Prostate gland (tissue), 2 donors: ENCODE measurements at regions not wholly inside any gene's neighbourhood (a gene's known extent, or its start where the extent isn't known, plus 50 kb on each side); places are given as distances from the start of the nearest gene placed in this dataset.

ENCODE experiments used
- POLR2A ChIP-seq: fragments of 450-650 bp; IDR thresholded peaks from one replicate; pipeline ENCODE4 v1.6.1; 2016; ENCODE audit warnings: antibody characterized with exemption, mild to moderate bottlenecking
- POLR2AphosphoS5 ChIP-seq: sonication (generic); formaldehyde crosslinking; IDR thresholded peaks from one replicate; pipeline ENCODE4 v1.6.1; 2017; ENCODE audit warnings: antibody characterized with exemption
- TF ChIP-seq, protein P1 (sequence below), 4 experiments: fragments of 200-600 bp in 2 of 4; fragments of 450-650 bp in 2 of 4; sonication (generic) in 2 of 4; IDR thresholded peaks; 1 replicate in 3 of 4; 2 replicates in 1 of 4; pipeline ENCODE4 v1.5.1; 2016 to 2019; ENCODE audit warnings: antibody characterized with exemption in 4 of 4, mild to moderate bottlenecking in 2 of 4, moderate library complexity in 2 of 4

DNA sequence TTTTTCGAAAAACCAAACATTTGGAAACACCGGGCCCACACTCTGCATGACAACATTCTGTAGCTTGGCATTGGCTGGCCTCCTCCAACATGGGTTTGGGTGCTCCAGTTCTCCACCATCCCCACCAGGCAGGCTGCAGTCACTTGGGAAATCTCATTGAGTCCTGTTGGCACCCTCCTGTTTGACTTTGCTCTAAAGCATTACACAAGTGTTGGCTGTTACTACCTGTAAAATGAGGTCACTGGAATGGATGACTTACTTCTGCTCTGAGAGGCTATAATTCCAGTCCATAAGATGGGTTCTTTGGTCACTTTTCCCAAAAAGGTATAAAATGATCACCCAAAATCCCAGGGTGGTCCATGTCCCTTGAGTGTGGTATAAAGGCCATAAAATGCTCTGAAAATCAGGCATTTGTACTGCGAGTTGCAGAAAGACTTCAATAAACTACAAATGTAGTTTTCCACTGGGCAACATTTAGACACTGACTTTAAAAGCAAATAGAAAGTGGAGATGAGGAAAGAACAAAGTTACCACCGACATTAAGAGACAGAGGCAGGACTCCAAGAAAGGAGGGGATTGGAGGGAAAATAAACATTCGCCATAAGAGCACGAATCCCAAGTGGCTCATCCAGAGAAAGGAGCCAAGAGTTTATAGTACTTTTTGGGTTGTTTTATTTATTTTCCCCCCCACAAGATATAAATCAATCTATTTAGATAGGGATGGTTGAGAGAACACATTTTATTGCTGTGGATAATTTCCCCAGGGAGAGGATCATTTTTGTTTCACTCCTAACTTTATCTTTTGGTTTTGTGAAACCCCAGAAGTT is 295.1 kb downstream of the TLE1 start:
- TF ChIP-seq POLR2A (no peak), POLR2AphosphoS5 (peak; percentile 72)
- TF ChIP-seq, protein P1, sequence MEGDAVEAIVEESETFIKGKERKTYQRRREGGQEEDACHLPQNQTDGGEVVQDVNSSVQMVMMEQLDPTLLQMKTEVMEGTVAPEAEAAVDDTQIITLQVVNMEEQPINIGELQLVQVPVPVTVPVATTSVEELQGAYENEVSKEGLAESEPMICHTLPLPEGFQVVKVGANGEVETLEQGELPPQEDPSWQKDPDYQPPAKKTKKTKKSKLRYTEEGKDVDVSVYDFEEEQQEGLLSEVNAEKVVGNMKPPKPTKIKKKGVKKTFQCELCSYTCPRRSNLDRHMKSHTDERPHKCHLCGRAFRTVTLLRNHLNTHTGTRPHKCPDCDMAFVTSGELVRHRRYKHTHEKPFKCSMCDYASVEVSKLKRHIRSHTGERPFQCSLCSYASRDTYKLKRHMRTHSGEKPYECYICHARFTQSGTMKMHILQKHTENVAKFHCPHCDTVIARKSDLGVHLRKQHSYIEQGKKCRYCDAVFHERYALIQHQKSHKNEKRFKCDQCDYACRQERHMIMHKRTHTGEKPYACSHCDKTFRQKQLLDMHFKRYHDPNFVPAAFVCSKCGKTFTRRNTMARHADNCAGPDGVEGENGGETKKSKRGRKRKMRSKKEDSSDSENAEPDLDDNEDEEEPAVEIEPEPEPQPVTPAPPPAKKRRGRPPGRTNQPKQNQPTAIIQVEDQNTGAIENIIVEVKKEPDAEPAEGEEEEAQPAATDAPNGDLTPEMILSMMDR (IDR thresholded peaks at IDR 0.05) = no peak
